HG03575 (cell line): ENCODE measurements at regions not wholly inside any gene's neighbourhood (a gene's known extent, or its start where the extent isn't known, plus 50 kb on each side); places are given as distances from the start of the nearest gene placed in this dataset.

Source experiments
- ATAC-seq: cut with Tn5 transposase; IDR thresholded peaks from one replicate; pipeline ENCODE4 v1.9.1; 2021; ENCODE audit not compliant: unreplicated experiment, insufficient number of reproducible peaks, low FRiP score; ENCODE audit errors: extremely low read depth

DNA sequence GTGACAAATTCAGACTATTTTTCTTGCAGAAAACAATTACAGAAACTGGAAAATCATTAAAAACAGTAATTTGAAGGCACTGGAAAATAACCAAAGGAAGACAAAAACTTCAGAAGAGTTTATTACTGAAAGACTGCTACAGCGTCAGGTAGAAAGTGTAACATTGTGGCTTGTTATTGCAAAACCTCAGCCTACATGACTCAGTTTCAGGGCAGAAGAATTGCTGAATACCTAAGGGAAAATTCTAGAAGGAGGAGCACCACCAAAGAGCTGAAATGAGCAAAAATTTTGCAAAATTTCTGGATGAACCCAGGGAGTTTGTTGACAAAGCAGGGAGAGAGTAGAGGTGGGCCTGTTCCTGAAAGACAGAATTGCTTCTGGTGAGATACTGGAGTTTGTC is 219.6 kb downstream of the C3orf38 start:
- no peak for ATAC-seq

- no peak for ATAC-seq
Measured at GRCh38 chr3:88369767-88370166, 220.0 kb downstream of the C3orf38 start.

DNA sequence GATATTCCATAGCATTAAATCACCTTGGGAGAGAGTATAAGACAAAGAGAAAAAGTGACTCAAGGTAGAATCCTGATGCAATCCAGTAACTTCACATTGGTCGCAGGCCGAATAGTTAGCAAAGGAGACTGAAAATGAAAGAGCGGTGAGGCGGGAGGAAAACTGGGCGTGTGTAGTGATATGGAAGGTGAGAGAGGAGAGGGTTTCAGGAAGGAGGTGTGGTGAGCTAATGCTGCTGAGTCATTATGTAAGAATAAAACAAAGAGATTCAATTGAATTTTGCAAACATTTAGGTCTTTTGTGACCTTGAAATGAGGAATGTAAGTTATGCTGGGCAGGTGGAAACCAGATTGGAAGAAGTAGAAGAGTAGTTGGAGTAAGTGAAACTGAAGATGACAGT is 235.3 kb downstream of the C3orf38 start:
- ATAC-seq = peak; percentile 94

- no peak for ATAC-seq
Measured at GRCh38 chr3:88398581-88398980, 248.8 kb downstream of the C3orf38 start.

DNA sequence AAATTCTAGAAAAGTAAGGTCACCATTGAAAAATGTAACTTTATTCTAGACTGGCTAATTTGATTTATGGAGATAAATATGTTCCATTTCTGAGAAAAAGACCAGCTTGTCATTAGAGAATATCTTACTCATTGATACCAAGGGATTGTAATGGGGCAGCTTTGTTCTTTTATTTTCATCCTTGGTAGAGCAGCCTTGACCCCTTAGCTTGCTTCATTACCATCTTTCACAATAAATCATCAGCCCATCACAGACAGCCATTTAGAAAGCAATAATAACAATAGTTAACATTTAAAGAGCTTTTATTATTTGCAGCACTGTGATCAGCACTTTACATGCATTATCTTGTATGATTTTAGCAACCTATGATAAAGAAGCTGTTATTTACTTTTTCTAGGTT is 253.6 kb downstream of the C3orf38 start:
- no peak for ATAC-seq

GRCh38 chr3:88408097-88408496 is 258.3 kb downstream of the C3orf38 start:
- ATAC-seq = no peak

- no peak for ATAC-seq
Measured at GRCh38 chr3:88408935-88409334, 259.2 kb downstream of the C3orf38 start.

DNA sequence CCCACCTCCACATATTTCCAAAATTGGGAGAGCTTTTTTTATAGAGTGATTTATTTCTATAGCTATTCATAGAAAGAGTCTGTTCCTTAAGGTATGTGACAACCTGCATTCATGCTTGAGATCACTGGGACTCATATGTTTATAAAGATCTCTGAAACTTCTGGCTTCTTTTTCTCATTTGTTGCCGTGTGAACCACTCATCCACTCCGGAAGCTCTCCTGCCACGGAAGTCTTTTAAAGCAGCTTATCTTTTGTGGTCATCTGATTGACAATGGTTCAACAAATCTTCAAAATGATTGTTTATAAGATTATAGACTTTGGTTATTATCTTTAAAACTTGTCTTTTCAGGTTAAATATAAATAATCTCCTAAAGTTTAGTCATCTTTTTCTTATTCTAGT is 260.5 kb downstream of the C3orf38 start:
- no peak for ATAC-seq

DNA sequence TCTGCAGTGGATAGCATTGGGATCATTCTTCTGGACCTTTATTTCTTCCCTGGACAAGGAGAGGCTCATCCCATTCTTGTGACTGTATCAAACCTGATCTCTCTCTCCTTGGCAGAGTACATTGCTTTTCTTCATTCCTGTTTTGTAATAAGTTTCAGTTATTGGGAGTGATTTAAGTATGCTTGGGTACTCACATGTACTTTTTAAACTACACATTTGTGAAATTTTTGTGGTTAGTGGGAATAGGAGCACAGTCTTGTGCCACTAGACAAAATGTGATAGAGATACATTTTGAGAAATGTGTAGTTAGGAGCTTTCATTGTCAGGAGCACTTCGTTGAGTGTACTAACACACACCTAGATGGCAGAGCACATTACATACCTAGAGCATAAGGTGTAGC is 262.6 kb downstream of the C3orf38 start:
- ATAC-seq = no peak

DNA sequence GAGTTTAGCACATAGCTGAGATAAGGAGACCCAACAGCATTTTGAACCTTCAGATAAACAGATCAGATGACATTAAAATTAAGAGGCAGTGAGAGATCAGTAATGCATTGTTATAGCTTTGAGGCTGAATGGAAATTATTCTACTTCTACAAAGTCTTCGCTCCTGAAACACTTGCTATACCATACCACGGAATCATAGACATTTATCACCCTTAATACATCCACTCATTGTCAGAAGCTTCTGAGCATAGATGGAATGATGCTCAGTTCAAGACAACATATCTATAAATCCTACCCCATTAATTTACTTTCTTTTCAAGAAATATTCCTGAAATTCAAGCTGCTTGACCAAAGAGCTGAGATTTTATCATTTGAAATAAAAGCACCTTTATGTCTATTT is 266.7 kb downstream of the C3orf38 start:
- no peak for ATAC-seq

- no peak for ATAC-seq
Measured at GRCh38 chr3:88418219-88418618, 268.5 kb downstream of the C3orf38 start.

GRCh38 chr3:88433568-88433967 is 283.8 kb downstream of the C3orf38 start:
- ATAC-seq = peak; percentile 97

DNA sequence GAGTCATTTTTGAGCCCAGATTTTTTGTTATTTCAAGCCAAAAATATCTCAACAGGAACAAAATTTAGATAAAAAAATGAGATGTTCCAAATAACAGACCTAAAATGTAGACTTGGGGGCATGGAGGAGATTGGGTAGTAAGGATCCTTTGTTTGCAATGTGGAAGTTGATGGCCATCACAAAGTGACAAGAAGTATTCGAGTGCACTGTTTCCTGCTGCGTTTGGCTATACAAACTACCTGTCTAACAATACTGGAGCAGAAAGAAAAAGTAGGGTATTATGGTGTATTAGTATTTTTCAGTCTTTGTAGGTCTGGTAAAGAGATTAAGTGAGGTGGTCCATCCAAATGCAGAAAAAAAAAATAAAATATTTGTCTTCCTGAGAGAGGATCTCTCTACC is 284.2 kb downstream of the C3orf38 start:
- ATAC-seq = no peak

DNA sequence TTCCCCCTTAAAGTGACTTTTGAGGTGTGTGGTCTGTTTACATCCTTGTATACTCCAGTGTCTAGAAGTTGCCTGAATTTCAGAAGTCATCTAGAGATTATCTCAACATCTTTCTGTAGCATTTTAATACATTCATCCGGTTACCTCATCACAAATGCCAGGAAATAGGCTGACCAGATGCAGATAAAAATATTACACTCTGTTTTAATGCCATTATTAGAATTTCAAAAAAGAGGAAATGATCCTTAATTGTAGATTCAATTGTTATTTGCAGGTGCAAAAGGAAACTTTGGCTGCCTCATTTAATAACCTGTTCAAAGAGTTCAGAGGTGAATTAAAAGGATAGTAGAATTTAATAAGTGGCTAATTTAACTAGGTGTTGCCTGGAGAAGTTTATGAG is 290.9 kb downstream of the C3orf38 start:
- ATAC-seq = peak; percentile 61

- no peak for ATAC-seq
Measured at GRCh38 chr3:88443066-88443465, 293.3 kb downstream of the C3orf38 start.

GRCh38 chr3:88444251-88444650 is 294.5 kb downstream of the C3orf38 start:
- ATAC-seq = no peak

DNA sequence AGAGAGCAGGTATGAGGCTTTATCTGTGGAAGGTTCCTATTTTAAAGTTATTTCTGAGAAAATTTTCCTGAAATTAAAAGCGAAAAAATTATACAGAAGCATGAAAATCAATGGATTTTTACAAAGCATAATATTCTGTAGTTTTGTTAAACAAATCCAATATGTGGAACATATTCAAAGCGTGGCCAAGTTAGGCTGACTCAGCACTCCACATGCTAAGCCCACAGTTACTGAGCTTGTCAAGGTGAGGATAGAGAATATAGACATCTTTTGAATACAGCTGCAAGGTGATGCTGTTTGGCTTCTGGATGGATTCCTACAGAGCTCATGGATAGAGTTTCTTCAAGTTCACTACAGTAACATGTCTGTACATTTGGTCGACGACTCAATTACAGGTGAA is 302.5 kb downstream of the C3orf38 start:
- ATAC-seq = no peak

DNA sequence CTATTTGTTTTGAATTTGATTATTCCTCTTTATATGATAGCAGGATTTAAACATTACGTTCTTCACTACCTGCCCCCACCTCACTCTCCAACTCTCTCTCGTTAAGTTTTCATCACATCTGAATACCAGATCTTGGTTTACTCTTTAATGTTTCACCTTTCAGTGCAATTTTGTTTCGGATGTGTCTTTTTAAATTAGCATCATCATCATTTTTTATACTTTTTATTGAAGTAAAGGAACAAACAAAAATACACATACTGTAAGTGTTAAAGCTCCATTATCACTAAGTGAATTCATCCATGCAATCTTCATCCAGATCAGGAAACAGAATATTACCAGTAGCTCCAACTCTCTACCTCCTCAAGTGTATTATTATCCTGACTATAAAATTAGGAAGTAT is 310.6 kb downstream of the C3orf38 start:
- ATAC-seq = no peak

- ATAC-seq = no peak
Measured at GRCh38 chr3:88462230-88462629, 312.5 kb downstream of the C3orf38 start.

DNA sequence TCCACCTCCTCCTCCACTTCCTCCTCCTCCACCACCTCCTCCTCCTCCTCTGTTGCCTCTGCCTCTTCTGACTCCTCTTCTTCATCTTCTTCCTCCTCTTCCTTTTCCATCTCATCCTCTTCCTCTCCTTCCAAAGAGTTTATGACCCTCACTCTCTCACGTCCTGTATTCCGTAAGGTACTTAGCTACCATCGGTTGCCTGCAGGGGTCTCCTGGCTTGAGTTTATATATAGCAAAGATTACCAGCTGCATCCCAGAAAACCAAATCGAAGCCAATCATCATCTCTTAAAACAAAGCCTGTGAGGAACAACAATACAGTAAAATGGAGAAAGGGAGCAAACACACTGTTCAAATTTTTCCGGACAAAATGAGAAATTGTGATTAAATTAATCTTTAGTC is 317.4 kb downstream of the C3orf38 start:
- no peak for ATAC-seq

DNA sequence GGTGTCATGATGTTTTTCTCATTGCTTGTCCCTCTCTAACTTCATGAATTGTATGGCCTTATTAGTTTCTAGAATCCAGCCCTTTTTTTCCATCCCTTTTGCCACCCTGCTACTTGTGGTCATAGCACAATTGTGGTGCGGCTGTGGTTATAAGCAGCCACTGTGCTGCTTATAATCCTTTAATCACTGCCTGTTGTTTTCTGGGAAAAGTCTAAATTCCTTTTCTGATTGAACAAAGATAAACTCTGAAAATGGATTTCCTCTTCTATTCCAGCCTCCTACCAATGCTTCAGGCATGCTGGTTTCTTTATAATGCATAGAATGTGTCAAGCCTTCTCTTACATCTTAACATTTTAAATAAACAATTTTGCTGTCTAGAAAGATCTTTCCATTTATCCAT is 319.5 kb downstream of the C3orf38 start:
- ATAC-seq = no peak

- ATAC-seq = no peak
Measured at GRCh38 chr3:88478460-88478859, 328.7 kb downstream of the C3orf38 start.
